Prostate gland (tissue), 2 donors: ENCODE measurements at regions not wholly inside any gene's neighbourhood (a gene's known extent, or its start where the extent isn't known, plus 50 kb on each side); places are given as distances from the start of the nearest gene placed in this dataset.
A peak's percentile ranks its signal among the peaks of the same experiment; 100 is the strongest.

Experiments
- DNase-seq: peaks from one replicate; pipeline ENCODE4 v3.0.0-alpha.2; 2019; ENCODE audit warnings: low spot score
- H3K27ac ChIP-seq, 2 donors: fragments of 200-600 bp; sonication (generic); 2 replicates each; pipeline ENCODE4 v1.5.1; 2017 to 2019
- H3K27me3 ChIP-seq: fragments of 200-600 bp; sonication (generic); replicated peaks from 2 replicates; pipeline ENCODE4 v1.5.1; 2019; ENCODE audit not compliant: insufficient read depth
- H3K36me3 ChIP-seq, 2 donors: fragments of 200-600 bp; sonication (generic); 1 replicate in 1 of 2; 2 replicates in 1 of 2; pipeline versions ENCODE4 v1.5.1 to v1.8.1; 2017 to 2019
- H3K4me1 ChIP-seq: fragments of 200-600 bp; sonication (generic); replicated peaks from 2 replicates; pipeline ENCODE4 v1.5.1; 2019
- H3K4me3 ChIP-seq, 2 donors: fragments of 200-600 bp; sonication (generic); 2 replicates each; pipeline ENCODE4 v1.5.1; 2017 to 2019
- H3K9me3 ChIP-seq: fragments of 200-600 bp; sonication (generic); 2 replicates; pipeline ENCODE4 v1.5.1; 2017
- POLR2A ChIP-seq: fragments of 450-650 bp; IDR thresholded peaks from one replicate; pipeline ENCODE4 v1.6.1; 2016; ENCODE audit warnings: antibody characterized with exemption, mild to moderate bottlenecking
- POLR2AphosphoS5 ChIP-seq: sonication (generic); formaldehyde crosslinking; IDR thresholded peaks from one replicate; pipeline ENCODE4 v1.6.1; 2017; ENCODE audit warnings: antibody characterized with exemption
- WGBS: methylation state at CpG from one replicate; pipeline ENCODE4 v1.1.5; 2018; 5-methylcytosine and 5-hydroxymethylcytosine counted together
- intact Hi-C: fragments of 100-400 bp; cut with DNase I; formaldehyde crosslinking; loops from one replicate; pipeline ENCODE4 v1.14.2; 2022
- TF ChIP-seq, protein P1 (sequence below), 4 experiments: fragments of 200-600 bp in 2 of 4; fragments of 450-650 bp in 2 of 4; sonication (generic) in 2 of 4; IDR thresholded peaks; 1 replicate in 3 of 4; 2 replicates in 1 of 4; pipeline ENCODE4 v1.5.1; 2016 to 2019; ENCODE audit warnings: antibody characterized with exemption in 4 of 4, mild to moderate bottlenecking in 2 of 4, moderate library complexity in 2 of 4

DNA sequence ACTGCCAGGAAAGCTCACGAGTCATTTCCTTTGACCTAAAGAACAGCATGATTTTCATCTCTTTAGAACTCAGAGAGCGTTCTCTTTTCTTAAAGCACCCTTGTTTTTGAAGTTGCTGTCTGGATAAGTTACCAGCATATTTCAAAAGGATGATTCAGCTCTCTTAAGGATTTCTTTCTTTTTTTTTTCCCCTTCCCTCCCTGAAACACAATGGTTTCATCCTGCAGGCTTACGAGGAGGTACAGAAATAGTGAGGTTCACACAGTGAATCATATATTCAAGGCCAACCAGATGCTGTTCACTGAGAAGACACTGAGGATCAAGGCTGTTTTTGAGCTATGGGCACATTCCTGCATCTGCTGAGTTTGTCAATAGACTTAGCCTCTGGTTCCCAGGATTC, 257.2 kb downstream of the KIF4B start:
- Histone ChIP-seq H3K27ac (no peak overlapping the region), H3K4me3 (no peak overlapping the region), H3K9me3 (no peaks in the 10 kb centered on the region), H3K4me1 (no peaks in the 10 kb centered on the region), H3K36me3 (no peaks in the 10 kb centered on the region), H3K27me3 (no peaks in the 10 kb centered on the region)
- DNase-seq: no peak
- 52% methylated on average over 3 of the region's 3 CpGs for WGBS
- no peak for TF ChIP-seq POLR2AphosphoS5
- TF ChIP-seq, protein P1, sequence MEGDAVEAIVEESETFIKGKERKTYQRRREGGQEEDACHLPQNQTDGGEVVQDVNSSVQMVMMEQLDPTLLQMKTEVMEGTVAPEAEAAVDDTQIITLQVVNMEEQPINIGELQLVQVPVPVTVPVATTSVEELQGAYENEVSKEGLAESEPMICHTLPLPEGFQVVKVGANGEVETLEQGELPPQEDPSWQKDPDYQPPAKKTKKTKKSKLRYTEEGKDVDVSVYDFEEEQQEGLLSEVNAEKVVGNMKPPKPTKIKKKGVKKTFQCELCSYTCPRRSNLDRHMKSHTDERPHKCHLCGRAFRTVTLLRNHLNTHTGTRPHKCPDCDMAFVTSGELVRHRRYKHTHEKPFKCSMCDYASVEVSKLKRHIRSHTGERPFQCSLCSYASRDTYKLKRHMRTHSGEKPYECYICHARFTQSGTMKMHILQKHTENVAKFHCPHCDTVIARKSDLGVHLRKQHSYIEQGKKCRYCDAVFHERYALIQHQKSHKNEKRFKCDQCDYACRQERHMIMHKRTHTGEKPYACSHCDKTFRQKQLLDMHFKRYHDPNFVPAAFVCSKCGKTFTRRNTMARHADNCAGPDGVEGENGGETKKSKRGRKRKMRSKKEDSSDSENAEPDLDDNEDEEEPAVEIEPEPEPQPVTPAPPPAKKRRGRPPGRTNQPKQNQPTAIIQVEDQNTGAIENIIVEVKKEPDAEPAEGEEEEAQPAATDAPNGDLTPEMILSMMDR (IDR thresholded peaks at IDR 0.05): no peak
- no peak for TF ChIP-seq POLR2A
- intact Hi-C loops: no loop called here

DNA sequence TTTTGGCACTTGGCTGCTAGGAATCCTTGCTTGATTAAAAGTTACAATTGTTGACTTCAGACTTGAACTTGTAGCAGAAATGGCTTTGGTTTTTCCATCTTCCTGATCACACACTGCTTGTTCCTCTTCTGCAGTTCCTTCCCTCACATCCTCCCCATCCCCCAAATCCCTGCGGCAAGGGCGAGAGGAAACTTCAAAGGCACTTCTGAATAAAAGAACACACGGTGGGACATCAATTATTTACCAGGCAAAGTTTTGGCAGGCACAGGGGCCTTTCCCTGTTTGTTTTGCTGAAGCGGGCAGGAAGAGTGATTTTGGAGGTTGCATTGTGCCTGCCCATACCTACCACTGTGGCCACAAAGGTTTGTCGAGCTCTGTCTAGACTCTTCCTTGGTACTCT, 260.9 kb downstream of the KIF4B start:
- Histone ChIP-seq H3K36me3 (no peaks in the 10 kb centered on the region), H3K27ac (no peak overlapping the region), H3K27me3 (no peaks in the 10 kb centered on the region), H3K9me3 (no peaks in the 10 kb centered on the region), H3K4me3 (no peak overlapping the region), H3K4me1 (no peaks in the 10 kb centered on the region)
- DNase-seq: no peak
- 13% methylated on average over 5 of the region's 5 CpGs for WGBS
- intact Hi-C loops: no loop called here
- TF ChIP-seq POLR2A: no peak
- TF ChIP-seq, protein P1 (IDR thresholded peaks at IDR 0.05): no peak
- TF ChIP-seq POLR2AphosphoS5: peak; percentile 14

DNA sequence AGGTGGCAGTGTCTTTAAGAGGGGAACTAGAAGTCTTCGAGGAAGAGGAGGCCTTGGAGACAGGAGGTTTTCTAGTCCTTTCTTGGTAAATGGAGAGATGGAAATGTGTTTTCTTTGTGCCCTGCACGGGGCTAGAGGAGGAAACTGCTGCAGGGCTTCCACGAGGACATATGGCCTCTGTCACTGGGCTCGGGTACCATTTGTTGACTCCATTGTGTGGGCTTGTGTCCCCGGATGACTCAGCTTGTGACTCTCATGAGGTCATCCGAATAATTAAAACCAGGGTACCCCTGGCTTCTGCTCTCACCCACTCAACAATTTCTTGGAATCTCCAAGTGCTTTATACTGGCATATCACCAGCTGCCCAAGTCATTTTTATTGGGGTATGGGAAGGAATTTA, 261.7 kb downstream of the KIF4B start:
- intact Hi-C loops: no loop called here

DNA sequence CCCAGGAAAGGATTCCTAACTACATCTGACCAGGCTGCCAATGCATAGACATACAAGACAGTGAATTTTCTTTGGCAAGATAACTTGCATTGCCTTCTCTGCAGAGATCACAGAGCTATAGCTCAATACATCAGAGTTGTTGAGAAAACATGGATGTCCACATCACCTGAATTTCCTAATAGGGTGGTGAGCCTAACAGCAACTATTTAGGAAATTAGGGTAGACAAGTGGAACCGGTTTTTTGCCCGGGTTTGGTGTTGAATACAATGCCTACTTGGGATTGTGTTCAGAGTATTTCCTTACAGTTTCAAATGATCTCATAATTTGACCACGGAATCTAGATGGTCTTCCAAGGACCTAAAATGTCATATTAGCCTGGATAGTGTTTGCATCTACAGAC, 262.7 kb downstream of the KIF4B start:
- Histone ChIP-seq H3K4me1 (no peaks in the 10 kb centered on the region), H3K4me3 (no peak overlapping the region), H3K9me3 (no peaks in the 10 kb centered on the region), H3K27me3 (no peaks in the 10 kb centered on the region), H3K27ac (no peak overlapping the region), H3K36me3 (no peaks in the 10 kb centered on the region)
- no peak for DNase-seq
- intact Hi-C loops: no loop called here
- 55% methylated on average over 3 of the region's 3 CpGs for WGBS
- TF ChIP-seq, protein P1 (IDR thresholded peaks at IDR 0.05): no peak
- TF ChIP-seq POLR2AphosphoS5: no peak
- TF ChIP-seq POLR2A: no peak

More for the DNA sequence above, 261.7 kb downstream of the KIF4B start:
- Histone ChIP-seq H3K4me1 (no peaks in the 10 kb centered on the region), H3K9me3 (no peaks in the 10 kb centered on the region), H3K4me3 (no peak overlapping the region), H3K27ac (no peak overlapping the region), H3K36me3 (no peaks in the 10 kb centered on the region), H3K27me3 (no peaks in the 10 kb centered on the region)
- 67% methylated on average over 6 of the region's 6 CpGs for WGBS
- no peak for DNase-seq
- no peak for TF ChIP-seq POLR2A
- no peak for TF ChIP-seq POLR2AphosphoS5
- TF ChIP-seq, protein P1 (IDR thresholded peaks at IDR 0.05): no peak

DNA sequence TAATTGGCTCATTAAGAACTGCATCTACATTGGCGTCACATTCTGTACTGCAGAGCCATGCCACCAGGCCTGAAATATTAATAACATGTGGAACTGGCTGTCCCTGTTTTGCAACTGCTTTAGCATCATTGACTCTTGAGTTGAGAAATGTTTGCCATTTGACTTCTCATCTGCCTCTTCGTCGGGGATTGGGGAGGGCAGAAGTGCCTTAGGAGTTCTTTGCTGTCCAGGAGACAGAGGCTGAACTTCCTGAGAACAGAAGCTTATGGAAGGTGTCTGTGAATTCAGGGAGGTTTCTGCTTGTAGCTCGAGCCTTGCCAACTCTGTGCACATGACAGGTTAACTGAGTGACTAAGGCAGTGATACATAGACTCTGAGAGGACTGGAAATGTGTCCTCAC, 265.0 kb downstream of the KIF4B start:
- WGBS: 76% methylated on average over 4 of the region's 4 CpGs
- TF ChIP-seq, protein P1 (IDR thresholded peaks at IDR 0.05): no peak
- TF ChIP-seq POLR2AphosphoS5: no peak
- no peak for TF ChIP-seq POLR2A
- Histone ChIP-seq H3K27me3 (no peaks in the 10 kb centered on the region), H3K36me3 (no peaks in the 10 kb centered on the region), H3K9me3 (no peaks in the 10 kb centered on the region), H3K4me3 (no peak overlapping the region), H3K4me1 (no peaks in the 10 kb centered on the region), H3K27ac (no peak overlapping the region)
- DNase-seq: no peak
- intact Hi-C loops: no loop called here
